Lung (tissue), 11 donors: ENCODE measurements at regions not wholly inside any gene's neighbourhood (a gene's known extent, or its start where the extent isn't known, plus 50 kb on each side); places are given as distances from the start of the nearest gene placed in this dataset.

Source experiments
- ATAC-seq: fragments of 200-7000 bp; cut with Tn5 transposase; one replicate; pipeline ENCODE4 v1.9.1; 2020; ENCODE audit warnings: moderate number of reproducible peaks; ENCODE audit not compliant: insufficient read depth, low FRiP score
- DNase-seq, 3 donors: peaks; one replicate each; pipeline ENCODE4 v3.0.0-alpha.2; 2013 to 2017
- H3K27ac ChIP-seq, 2 donors: one replicate each; pipeline ENCODE4 v1.5.1; 2013; ENCODE audit warnings: mild to moderate bottlenecking in 2 of 2, moderate library complexity in 2 of 2, control low read depth in 1 of 2, inconsistent platforms in 1 of 2, low read depth in 1 of 2, low read length in 1 of 2
- H3K27me3 ChIP-seq, 3 donors: one replicate each; pipeline ENCODE4 v1.5.1; 2013; ENCODE audit warnings: low read length in 2 of 3; ENCODE audit not compliant: control insufficient read depth in 3 of 3, insufficient read depth in 3 of 3
- H3K36me3 ChIP-seq, 4 donors: one replicate each; pipeline ENCODE4 v1.5.1; 2013; ENCODE audit warnings: low read length in 4 of 4, mild to moderate bottlenecking in 1 of 4, moderate library complexity in 1 of 4; ENCODE audit not compliant: control insufficient read depth in 4 of 4, insufficient read depth in 4 of 4
- H3K4me1 ChIP-seq, 5 donors: one replicate each; pipeline ENCODE4 v1.5.1; 2013; ENCODE audit warnings: low read length in 5 of 5, mild to moderate bottlenecking in 2 of 5, moderate library complexity in 1 of 5; ENCODE audit not compliant: control insufficient read depth in 5 of 5, insufficient read depth in 5 of 5
- H3K4me3 ChIP-seq: one replicate; pipeline ENCODE4 v1.5.1; 2013; ENCODE audit warnings: mild to moderate bottlenecking, control low read depth, moderate library complexity
- H3K9ac ChIP-seq, 2 donors: one replicate each; pipeline ENCODE4 v1.5.1; 2013; ENCODE audit warnings: low read length in 2 of 2, control low read depth in 1 of 2; ENCODE audit not compliant: insufficient read depth in 1 of 2
- H3K9me3 ChIP-seq, 4 donors: one replicate each; pipeline ENCODE4 v1.5.1; 2013; ENCODE audit warnings: low read length in 3 of 4, mild to moderate bottlenecking in 1 of 4, moderate library complexity in 1 of 4; ENCODE audit not compliant: control insufficient read depth in 4 of 4, insufficient read depth in 3 of 4
- CTCF ChIP-seq: IDR thresholded peaks from 2 replicates; pipeline ENCODE4 v1.5.1; 2012; ENCODE audit warnings: mild to moderate bottlenecking; ENCODE audit errors: control extremely low read depth, extremely low read depth
- WGBS, 2 donors: extraction: QIAGEN DNeasy Blood & Tissue Kit; methylation state at CpG; one replicate each; pipeline ENCODE4 v1.1.7; 2013; 5-methylcytosine and 5-hydroxymethylcytosine counted together
- donor health status: control.
- donor health status: control.
- donor health status: Bipolar disorder and iron deficiency.
- donor health status: healthy.
- donor health status: DM: yes; HTN: yes; CAD: no.

GRCh38 chr4:20493761-20494353 lies 206.4 kb upstream of the PACRGL start:
- no peak for TF ChIP-seq CTCF
- Histone ChIP-seq H3K4me3 (no peak overlapping the region), H3K4me1 (no peaks in the 10 kb centered on the region), H3K27ac (no peak overlapping the region), H3K9ac (no peak overlapping the region), H3K27me3 (no peaks in the 10 kb centered on the region), H3K36me3 (peaks cover 0 to 38% (median 8%) of the 10 kb centered on the region in 4 donors), H3K9me3 (no peaks in the 10 kb centered on the region)
- DNase-seq (no peak), ATAC-seq (no peak)
- WGBS, 2 donors, result 84 to 85% methylated on average over 1 of the region's 1 CpG

- WGBS, 2 donors, result 82 to 84% methylated on average over 1 of the region's 1 CpG
- H3K9me3 ChIP-seq, result no peaks in the 10 kb centered on the region
- DNase-seq (no peak), ATAC-seq (no peak)
- H3K9ac ChIP-seq, result no peak overlapping the region
- H3K27ac ChIP-seq, result no peak overlapping the region
- no peaks in the 10 kb centered on the region for H3K27me3 ChIP-seq
- no peak for TF ChIP-seq CTCF
- peaks cover 0 to 35% (median 7%) of the 10 kb centered on the region in 4 donors for H3K36me3 ChIP-seq
- no peaks in the 10 kb centered on the region for H3K4me1 ChIP-seq
- no peak overlapping the region for H3K4me3 ChIP-seq
These were observed 204.2 kb upstream of the PACRGL start for GRCh38 chr4:20496068-20496467.

GRCh38 chr4:20504146-20504545 lies 196.1 kb upstream of the PACRGL start:
- no peak overlapping the region for H3K27ac ChIP-seq
- no peaks in the 10 kb centered on the region for H3K27me3 ChIP-seq
- H3K9ac ChIP-seq, result no peak overlapping the region
- H3K4me1 ChIP-seq, result peaks cover 0 to 8% (median 4%) of the 10 kb centered on the region in 5 donors
- H3K9me3 ChIP-seq, result no peaks in the 10 kb centered on the region
- 82% methylated on average over 3 of the region's 3 CpGs for WGBS, 2 donors
- peaks cover 0 to 15% (median 2%) of the 10 kb centered on the region in 4 donors for H3K36me3 ChIP-seq
- ATAC-seq (no peak), DNase-seq (peak in 2 of 3 donors; percentile 38 to 65)
- TF ChIP-seq CTCF, result no peak
- H3K4me3 ChIP-seq, result no peak overlapping the region

GRCh38 chr4:20505927-20506326 lies 194.3 kb upstream of the PACRGL start:
- 91 to 94% methylated on average over 1 of the region's 1 CpG for WGBS, 2 donors
- DNase-seq (no peak), ATAC-seq (no peak)
- H3K36me3 ChIP-seq, result peaks cover 0 to 19% (median 2%) of the 10 kb centered on the region in 4 donors
- no peak overlapping the region for H3K9ac ChIP-seq
- H3K27me3 ChIP-seq, result no peaks in the 10 kb centered on the region
- no peaks in the 10 kb centered on the region for H3K9me3 ChIP-seq
- H3K27ac ChIP-seq, result no peak overlapping the region
- peaks cover 0 to 8% (median 4%) of the 10 kb centered on the region in 5 donors for H3K4me1 ChIP-seq
- H3K4me3 ChIP-seq, result no peak overlapping the region
- TF ChIP-seq CTCF, result no peak
